T1000 (cell line): ENCODE measurements at regions not wholly inside any gene's neighbourhood (a gene's known extent, or its start where the extent isn't known, plus 50 kb on each side); places are given as distances from the start of the nearest gene placed in this dataset.
"Not testable (repeated sequence)": the region's sequence is repeated elsewhere in the genome, so short reads cannot be mapped to it uniquely, and the experiment has no call there.

Experiments
- DNase-seq: peaks from one replicate; lab custom pipeline; 2025; ENCODE audit warnings: mixed read lengths; lab: John Stamatoyannopoulos, UW

DNA sequence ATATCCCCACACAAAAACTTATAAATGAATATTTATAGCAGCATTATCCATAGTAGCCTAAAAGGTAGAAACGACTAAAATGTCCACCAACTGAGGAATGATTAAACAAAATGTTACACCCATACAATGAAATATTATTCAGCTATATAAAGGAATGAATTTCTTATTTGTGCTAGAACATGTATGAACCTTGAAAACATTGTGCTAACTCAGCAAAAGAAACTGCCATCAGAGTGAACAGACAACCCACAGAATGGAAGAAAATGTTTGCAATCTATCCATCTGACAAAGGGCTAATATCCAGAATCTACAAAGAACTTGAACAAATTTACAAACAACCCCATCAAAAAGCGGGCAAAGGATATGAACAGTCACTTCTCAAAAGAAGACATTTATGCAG lies 155.3 kb upstream of the DIAPH2 start:
- DNase-seq = not testable (repeated sequence)

DNA sequence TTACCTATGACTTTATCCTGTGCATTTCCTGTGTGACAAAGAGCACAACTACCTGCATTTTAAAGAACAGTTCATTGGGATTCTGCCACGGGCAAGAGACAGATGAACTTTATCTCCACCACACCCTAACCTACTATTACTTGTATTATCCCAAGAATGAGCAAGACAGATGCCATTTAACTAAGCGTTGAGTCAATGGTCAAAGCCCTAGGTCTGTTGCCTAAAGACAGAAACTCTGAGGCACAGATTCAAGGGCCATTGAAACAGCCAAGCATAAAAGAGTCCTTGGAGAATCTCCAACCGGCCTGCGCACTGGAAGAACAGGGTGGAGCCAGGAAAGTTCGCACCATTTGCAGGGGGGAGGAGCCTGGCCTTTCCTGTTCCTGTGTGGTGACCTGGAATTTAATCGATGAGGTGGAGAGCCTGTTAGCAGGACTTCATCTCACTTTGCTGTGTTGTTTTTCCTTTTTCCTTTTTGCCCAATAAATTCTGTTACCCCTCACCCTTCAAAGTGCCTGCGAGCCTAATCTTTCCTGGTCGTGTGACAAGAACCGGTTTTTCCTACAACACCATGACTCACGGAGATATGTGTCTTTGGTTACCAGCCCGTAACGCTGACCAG lies 146.4 kb upstream of the DIAPH2 start:
- no peak for DNase-seq

DNA sequence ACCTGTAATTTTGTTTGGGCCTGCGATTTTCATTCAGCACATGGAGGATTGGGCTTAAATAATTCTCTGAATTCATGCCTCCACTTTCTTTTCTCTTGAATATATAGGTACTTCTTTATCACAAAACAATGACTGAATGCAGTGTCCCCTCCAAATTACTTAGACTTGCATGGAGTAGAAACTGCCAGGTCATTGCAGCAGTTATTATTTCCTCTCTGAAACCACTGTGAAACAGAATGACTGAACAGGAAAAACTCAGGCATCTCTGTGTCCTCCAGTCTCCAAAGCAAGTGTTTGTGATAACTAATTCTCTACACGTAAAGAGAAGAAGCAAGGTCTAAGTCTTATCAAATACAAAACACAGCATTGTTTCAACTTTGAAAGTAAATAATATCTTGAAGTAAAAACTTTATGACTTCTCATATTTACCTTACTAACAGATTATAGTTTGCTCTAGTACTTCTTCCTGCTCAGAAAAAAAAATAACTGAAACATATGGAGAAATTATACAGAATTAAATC lies 144.5 kb upstream of the DIAPH2 start:
- no peak for DNase-seq

DNA sequence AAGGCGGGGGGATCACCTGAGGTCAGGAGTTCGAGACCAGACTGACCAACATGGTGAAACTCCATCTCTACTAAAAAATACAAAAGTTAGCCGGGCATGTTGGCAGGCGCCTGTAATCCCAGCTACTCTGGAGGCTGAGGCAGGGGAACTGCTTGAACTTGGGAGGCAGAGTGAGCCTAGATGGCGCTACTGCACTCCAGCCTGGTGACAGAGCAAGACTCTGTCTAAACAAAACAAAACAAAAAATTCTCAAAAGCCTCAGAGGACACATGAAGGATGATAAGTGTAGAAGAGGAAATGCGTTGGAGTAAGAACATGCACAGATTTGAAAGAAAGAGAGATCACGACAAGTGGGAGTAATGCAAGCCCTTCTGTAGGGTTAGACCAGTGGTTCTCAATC lies 138.4 kb upstream of the DIAPH2 start:
- not testable (repeated sequence) for DNase-seq

DNA sequence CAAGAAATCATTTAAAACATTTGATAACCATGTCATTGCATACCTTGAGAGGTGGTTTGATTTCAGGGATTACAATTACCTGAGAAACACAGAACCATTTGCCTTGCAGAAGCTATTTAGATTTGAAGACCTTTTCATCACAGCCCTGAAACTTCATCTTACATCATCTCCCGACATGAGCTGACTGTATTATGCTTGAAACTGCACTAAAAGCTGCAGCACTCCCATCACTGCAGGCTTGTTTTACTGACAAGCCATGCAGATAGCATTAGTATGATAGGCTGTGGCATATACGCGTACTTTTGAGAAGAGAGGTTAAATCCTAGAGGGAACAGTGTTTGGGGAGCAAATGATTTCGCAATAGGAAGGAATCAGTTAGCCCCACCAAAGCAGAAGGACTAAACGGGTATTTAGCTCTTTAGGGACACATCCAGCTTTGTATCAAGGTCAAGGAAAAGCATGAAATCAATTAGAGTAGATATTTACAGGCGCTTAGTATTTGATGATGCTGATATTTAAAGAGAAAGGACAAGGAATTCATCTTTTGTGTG lies 133.2 kb upstream of the DIAPH2 start:
- no peak for DNase-seq

DNA sequence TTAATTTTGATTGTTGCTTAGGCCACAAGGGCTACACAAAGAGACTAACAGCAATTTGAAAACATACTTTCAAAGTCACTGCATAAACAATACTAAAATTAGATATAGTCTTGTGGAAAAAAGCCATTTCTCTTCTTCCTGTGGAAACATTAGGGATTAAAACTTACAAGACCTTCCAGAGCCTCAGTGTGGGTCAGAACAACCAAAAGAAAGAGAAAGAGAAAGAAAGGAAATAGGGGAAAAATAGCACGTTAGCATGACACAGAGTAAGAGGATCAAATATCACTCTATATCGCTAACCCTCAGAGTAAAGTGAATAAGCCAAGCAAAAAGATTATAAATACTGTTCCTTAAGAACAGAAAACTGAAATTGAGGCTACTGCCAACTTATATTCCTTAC lies 127.8 kb upstream of the DIAPH2 start:
- no peak for DNase-seq

DNA sequence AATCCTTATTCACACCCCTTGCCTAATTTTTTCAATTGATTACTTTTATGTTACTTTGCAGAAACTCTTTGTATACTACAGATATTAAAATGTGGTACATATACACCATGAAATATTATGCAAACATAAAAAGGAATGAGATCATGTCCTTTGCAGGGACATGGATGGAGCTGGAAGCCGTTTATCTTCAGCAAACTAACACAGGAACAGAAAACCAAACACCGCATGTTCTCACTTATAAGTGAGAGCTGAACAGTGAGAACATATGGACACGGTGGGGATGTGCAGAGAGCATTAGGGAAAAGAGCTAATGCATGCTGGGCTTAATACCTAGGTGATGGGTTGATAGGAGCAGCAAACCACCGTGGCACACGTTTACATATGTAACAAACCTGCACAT lies 123.5 kb upstream of the DIAPH2 start:
- DNase-seq = not testable (repeated sequence)

DNA sequence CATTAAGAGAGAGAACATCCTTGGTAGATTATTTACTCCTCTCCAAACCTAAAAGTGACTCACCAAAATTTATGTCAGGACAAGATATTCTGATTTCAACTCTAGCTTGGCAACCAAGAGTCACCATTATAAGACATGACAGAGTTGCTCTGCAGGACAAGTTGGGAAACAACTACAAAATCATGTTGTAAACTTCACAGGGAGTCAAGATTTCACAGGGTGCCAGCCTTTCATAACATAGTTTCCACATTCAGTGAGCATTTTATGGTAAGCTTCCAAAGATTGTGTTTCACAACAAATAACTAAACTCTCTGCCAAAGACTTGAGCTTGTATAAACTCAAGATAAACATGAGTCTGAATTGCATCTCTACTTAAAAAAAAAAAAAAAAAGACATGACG lies 121.0 kb upstream of the DIAPH2 start:
- DNase-seq = no peak

DNA sequence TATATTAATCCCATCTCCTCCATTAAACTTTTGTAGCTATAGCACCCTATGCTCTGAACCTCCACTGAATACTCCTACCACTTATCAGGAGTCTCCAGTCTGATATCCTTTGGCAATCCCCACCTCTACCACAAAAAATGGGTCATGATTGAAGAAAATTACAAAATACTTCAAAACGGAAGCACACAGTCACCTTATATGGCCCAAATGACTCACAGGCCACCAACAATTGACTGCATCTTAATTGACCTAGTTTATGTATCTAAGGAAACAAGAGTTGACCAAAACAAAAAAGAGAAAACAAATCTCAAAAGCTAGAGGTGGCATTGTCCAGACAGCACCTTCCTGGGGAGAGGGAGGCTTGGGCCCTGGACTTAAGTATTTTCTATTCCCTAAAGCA lies 120.0 kb upstream of the DIAPH2 start:
- DNase-seq = no peak

DNA sequence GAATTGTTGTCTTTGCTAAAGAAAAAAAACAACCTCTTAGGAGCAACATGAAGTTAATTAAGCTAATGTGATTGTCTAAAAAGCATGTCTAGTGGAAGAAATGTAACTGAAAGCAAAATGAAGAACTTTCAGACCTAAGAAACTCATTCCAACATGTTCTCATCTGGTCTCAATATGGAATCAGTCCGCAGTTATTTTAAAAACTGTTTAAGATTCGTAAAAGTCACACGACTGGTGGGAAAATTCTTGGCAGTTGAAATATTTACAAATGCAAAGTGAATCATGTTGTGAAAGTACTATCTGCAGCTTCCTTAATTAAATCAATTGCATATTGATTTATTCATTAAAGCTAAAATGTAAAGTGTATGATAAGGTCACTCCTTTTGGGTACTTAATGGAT lies 117.8 kb upstream of the DIAPH2 start:
- no peak for DNase-seq

DNA sequence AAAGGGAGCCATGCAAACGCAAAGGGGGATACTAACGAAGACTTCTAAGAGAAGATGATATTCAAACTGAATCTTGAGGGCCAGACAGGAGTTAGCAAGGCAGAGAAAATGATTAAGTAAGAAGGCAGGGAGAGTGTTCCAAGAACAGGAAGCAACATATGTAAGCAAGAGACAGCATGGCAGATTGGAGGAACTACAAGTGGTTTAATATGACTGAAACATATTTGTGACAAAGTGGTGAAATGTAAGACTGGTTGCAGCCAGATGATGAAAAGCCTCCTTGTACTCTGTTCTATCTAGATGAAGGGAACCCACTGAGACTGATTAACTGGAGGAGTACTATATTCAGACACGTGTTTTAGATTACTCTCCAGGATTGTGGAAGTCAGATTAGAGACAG lies 116.6 kb upstream of the DIAPH2 start:
- no peak for DNase-seq

DNA sequence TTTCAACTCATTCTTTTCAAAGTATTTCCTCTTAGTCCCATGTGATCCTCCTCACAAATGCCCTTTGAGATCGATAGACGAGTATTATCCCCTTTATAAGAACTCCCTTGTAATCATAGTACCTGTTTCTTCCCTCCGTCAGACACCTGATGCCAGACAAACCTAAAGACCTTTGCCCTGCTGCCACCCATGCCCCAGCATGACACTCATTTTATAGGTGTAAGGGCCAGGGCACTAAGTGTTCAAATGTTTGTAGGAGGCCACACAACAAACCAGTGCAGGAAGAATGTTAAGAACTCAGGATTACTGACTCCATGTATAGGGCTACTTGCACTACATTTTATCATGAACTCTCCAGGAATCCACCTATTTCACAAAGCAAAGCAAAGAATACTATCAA lies 115.6 kb upstream of the DIAPH2 start:
- no peak for DNase-seq

DNA sequence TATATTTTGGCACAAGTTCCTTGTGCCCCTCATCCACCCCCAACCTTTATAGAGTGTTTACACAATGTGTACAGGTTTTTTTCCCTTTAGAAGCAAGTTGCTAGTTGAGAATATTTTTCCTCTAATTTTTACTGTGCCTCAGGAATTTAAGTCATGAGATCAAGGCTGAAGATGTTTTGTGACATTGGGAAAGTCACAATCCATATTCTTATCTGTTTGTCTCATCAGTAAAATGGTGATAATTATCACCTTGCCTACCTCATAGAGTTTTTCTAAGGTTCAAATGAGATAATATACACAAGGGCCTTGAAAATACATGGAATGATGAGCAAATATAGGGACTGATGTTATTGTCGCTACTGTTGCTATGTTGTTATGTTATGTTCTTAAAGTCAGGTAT lies 109.6 kb upstream of the DIAPH2 start:
- DNase-seq = no peak

DNA sequence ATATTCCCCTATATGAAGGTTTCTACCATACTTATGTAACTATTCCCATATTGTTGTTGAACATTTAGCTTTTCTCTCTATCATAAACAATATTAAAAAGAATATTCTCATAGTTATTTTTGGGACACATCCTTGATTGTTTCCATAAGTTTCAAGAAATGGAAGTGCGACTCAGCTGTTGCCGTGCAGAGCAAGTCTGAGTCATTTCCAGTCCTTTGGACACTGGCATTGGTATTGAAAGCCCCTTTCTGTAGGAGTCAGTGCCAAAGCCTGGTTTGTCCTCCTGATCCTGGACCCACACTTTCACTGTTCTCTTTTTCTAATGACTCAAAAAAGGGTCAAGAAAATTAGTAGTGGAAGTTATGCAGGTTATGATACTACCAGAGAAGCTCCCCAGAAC lies 108.3 kb upstream of the DIAPH2 start:
- DNase-seq = no peak

DNA sequence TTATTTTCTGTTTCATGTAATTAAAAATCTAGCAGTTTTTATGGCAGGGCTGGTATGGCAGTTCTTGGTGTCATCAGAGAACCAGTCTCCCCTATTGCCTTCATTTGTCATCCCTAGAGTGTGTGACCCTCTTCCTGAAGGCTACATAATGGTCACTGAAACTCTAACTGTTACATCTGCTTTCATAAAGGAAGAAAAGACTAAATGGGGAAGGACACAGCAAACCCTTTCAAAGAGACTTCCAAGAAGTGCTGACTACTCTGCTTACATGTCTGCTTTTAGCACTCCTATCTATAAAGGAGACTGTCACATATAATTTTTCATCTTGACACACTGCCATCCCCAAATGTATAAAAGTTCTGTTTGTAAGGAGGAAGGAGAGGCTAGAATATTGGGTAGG lies 105.9 kb upstream of the DIAPH2 start:
- no peak for DNase-seq

DNA sequence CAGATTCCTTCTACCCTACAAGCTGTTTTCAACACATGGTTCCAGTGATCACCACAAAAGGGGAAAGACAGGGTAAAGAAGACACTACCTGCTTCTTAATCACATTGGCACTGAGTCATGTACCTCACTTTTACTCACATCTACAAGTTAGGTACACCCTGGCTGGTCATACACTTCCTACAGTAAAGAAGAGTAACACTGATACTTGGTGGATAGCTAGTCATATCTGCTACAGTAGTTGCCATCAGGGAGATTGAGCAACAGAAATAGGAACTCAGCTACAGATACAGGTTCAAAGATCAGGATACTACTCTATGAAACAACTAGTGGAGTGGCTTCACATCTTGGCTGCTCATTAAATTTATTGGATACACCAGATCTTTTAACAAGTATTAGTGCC lies 105.4 kb upstream of the DIAPH2 start:
- DNase-seq = no peak

DNA sequence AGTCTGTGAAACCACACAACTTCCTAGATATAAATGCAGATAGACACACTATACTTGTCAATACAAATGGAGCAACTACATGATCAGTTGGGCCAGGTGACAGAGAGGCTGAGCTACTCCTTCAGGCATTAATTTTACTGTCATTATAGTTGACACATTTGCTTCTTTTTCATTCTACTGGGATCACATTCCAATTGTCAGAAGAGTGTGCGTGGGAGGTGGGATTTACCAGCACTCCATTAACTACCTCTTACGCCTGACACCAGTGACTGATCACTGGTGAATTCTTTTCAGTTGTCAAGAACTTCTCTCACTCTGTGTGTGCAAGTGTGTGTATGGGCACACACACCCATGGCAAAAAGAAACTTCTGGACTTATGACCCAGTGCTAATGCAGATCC lies 94.2 kb upstream of the DIAPH2 start:
- no peak for DNase-seq

DNA sequence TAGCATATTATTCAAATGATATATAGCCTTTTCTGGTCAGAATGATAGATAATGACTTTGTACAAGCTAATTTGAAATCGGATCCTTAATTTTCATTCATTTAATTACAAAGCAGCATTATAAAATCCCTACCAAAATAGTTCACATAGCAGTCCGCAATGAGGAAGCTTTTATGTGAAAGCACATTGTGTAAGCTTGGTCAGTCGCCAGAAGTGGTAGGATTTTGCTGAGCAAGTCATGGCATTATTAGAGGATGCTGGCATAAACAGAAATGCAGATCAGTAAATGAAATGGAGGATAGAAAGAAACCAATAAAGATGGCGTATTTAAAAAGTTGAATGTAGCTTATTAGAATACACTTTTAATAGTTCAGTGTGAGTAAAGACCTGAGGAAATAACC lies 93.2 kb upstream of the DIAPH2 start:
- DNase-seq = no peak

DNA sequence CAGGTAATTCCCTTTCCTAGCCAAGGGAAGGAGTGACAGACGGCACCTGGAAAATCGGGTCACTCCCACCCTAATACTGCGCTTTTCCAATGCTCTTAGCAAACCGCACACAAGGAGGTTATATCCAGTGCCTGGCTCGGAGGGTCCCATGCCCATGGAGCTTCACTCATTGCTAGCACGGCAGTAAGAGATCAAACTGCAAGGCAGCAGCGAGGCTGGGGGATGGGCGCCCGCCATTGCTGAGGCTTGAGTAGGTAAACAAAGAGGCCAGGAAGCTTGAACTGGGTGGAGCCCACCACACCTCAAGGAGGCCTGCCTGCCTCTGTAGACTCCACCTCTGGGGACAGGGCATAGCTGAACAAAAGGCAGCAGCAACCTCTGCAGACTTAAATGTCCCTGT lies 86.8 kb upstream of the DIAPH2 start:
- not testable (repeated sequence) for DNase-seq

DNA sequence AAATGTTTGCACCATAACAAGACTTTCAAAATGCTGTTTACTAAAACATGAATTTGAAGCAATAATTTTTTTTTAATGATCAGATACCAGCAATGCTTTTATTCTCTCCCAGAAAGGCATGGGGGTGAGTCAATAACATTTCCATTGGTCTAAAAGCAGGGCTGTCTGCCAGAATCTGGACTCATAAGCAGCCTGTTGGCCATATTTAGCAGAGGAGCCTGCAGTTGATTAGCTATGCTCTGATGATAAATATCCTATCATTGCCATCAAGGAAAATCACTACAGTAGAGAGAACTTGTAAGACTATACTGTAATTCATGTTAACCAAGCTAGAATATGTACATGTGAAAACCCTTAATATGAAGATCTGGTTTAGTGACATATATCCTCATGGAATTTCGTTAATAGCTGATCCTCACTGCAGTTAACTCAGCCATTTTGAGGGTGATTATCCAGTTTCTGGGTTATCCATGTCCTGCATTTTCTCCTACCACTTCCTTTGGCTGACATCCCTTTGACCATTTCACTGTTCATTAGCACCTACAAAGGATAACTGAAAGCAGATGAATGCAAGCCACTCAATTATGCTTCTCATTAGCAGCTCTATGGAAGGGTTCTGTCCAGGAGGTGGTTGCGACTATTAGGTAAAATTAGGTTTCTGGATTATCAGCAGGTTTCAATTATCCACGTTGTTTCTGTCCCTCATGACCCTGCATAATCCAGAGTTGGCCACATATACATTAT lies 72.9 kb upstream of the DIAPH2 start:
- no peak for DNase-seq

DNA sequence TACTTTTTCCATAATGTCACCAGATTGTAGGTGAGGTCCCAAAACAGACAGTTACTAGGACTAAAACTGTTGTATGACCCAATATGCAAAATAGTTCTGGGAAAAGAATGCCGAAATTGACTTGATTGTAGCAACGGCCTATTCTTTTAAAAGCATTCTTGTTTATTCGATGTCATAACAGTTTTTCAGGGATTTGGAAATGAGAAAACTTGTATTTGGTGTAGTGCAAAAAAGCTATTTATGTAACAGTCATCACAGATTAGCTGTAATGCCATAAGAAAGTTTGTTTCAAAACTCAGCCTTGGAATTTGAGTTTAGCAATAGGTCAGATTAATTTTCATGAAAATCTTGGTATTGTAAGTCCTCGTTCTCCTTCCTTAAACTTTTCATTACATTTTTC lies 69.2 kb upstream of the DIAPH2 start:
- no peak for DNase-seq

DNA sequence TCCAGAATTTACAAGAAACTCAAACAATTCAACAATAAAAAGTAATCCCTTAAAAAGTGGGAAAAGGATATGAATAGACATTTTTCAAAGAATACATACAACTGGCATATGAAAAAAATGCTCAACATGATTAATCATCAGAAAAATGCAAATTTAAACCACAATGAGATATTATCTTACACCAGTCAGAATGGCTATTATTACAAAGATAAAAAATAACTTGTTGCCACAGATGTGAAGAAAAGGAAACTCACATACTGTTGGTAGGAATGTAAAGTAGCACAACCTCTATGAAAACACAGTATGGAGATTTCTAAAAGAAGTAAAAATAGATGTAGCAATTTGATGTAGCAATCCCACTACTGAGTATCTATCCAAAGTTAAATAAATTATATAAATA lies 65.1 kb upstream of the DIAPH2 start:
- no peak for DNase-seq

DNA sequence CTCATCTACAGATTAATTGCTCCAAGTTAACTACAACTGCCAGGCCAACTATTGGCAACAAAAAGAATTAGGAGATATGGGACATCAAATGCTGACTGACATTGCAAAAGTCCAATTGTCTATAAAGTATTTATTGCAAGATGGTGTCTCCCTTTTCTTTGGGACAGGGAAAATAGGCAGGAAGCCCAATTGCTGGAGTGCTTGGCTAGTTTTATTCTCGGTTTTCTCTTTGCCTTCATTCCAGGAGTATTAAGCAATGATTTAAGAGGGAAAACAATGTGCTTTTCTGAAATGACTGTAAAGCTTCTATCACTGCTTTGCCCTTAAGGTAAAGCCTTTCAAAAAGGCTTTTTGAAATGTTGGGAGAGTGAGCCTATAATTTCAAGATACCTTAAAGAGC lies 62.8 kb upstream of the DIAPH2 start:
- DNase-seq = no peak
